ENCODE measurements at regions not wholly inside any gene's neighbourhood (a gene's known extent, or its start where the extent isn't known, plus 50 kb on each side); places are given as distances from the start of the nearest gene placed in this dataset.

DNA sequence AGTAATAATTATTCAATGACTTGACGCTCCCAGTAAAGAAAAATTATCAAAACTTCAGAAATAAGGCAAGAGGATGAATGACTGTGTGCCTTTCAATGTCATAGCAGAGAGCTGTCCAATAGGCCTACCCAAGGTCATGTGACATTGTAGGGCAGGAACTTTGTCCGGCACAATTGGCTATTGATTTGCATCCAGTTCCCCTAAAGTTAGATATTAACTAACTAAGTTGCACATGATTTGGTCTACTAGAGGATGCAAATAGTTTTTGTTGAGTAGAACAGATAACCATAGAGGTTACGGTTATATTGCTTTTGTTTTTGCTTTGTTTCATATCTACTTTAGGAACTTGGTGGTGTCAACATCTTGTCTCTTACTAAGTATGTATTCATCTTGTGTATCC is 127.9 kb upstream of the PFN2 start:
- DNase-seq (ENCODE audit: low read depth in 2 of 2), result no peak

- no peak for DNase-seq (ENCODE audit: low read depth in 2 of 2)
Observed at GRCh38 chr3:150097588-150097890, 126.8 kb upstream of the PFN2 start.

DNA sequence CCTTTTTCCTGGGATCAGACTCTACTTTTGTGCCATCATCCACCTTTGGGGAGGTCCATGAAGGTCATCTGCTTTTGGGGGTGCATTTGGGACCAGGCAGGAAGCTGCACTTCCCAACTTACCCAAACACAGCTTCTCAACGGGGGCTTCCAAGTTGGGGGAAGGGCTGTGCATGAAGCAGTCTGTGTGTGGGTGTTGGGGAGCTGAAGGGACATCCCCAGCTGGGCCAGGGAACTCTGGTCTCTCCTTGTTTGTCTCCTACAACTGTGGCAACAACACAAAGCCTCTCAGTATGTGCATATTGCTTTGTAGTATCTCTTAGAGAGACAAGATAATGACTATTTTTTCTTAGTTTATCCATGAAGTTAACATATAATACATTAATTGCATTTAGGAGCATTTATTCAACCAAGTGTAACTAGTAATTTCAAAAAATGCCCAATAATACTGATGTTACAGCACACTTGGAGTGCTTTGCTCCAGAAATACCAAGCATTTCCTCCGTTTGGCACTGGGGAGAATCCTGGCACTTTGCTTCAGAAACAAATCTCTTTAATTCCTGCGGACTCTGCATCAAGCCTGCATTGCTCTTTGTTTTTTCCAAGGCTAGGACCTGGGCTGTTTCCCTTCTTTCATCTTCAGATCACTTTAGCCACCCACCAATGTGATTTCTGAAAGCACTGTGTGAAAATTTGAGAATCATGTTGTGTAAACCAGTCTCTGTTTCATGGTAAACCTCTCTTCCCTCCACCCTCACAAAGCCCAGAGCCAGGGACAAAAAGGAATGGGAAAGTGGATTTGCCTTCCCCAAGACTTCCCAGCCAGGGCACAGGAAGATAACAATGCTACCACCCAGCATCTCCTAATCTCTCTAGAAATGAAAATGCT is 126.2 kb upstream of the PFN2 start:
- no peak for DNase-seq (ENCODE audit: low read depth in 2 of 2)

GRCh38 chr3:150094150-150094933 is 123.6 kb upstream of the PFN2 start:
- DNase-seq (ENCODE audit: low read depth in 2 of 2), result peak in 1 of 2 donors; percentile 15

DNA sequence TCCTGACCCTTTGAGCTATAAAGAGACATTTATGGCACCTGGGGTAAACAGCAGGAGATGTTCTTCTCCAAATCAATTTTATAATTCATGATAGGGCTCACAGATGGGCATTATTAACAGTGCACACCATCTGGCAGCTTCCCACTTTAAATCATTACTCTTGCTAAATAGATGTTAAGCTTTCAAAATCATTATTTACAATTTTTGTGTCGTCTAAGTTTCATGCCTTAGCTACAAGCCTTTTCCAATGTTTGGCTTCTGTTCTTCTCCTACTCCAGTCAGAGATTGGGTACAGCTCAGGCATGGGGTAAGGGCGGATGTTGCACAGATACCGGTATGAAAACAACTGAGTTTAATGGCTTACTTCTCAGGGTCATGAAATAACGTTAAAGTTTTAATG is 120.9 kb upstream of the PFN2 start:
- no peak for DNase-seq (ENCODE audit: low read depth in 2 of 2)

DNA sequence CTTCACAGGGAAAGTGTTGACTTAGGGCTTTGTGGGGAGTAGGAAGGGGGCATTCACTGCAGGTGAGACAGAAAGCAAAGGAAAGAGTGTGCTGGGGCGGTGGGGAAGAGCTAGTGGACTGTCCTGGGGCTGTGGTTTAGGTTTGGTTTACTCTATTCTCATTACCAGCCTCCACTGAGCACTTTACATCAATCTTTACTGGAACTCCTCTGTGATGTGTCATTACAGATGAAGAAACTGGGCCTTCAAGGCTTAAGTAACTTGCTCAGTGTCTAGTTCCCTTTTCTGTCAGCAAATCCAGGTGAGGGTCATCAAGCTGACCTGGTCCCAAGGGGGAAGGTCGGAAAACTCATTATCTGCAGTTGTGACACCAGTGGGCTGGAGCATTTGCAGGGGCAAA is 120.2 kb upstream of the PFN2 start:
- DNase-seq (ENCODE audit: low read depth in 2 of 2), result no peak

GRCh38 chr3:150090006-150090405 is 119.3 kb upstream of the PFN2 start:
- no peak for DNase-seq (ENCODE audit: low read depth in 2 of 2)

DNA sequence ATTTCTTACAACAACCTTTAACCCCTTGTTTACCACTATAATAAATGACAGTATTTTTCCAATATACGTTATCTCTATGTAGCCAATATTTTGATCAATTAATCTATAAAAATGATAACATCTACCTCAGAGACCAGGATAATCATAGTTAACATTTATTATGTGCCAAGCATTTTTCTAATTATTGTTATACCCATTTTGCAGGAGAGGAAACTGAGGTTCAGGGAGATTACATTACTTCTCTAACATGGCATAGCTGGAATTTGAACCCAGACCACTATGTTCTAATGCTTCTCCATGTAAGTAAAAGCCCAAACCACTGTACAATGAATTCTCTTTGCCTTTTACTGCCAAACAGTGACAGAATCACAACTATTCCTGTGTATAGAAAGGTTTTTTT is 113.4 kb upstream of the PFN2 start:
- DNase-seq (ENCODE audit: low read depth in 2 of 2), result no peak

DNA sequence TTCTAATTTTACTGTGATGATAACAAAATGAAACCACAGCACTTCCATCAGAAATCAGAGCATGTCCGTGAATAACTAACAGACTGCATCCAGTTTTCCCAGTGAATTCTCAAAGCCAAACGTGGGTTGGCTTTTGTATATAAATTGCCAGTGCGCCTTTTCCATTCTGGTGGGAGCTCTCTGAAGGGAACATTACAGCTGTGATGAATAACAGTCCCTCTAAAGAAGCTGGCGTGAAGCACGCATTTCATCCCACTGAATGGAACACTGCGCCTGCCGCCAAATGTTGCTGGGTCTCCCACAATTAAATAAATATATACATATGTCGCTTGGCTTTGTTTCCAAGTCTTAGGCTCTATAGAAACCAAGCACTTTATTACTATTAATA is 113.0 kb upstream of the PFN2 start:
- DNase-seq (ENCODE audit: low read depth in 2 of 2), result no peak

DNA sequence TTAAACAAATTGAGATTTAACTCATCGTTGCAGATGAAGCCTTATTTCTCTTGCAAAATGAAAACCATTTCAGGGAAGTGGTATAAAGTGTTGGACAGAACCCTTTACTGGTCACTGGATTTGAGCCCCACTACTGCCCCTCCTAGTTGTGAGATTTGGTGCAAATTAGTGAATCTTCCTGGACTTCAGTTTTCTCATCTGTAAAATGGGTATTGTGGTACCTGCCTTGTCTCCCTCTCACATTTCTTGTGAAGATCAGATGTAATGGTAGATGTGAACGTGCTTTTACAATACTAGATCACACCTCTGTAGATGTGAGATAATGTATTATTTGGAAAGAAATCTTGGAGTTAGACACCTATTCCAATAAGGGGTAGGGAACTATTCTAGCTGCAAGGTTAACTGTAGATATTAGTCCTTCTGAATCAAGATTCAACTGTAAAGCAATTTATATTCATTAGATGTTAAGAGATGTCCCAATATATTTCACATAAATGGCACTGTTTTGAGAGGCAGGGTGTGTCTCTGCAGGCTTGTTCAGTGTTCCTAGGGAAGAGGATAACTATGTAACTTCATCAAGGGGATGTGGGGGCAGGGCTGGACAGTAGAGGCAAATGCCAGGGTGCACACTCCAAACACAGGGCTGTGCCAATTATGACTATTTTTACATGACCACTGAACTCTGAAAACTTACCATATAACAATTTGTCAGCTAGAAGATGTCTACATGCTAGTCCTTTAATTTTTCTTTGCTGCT is 112.4 kb upstream of the PFN2 start:
- DNase-seq (ENCODE audit: low read depth in 2 of 2), result no peak

GRCh38 chr3:150081084-150081483 is 110.4 kb upstream of the PFN2 start:
- DNase-seq (ENCODE audit: low read depth in 2 of 2), result no peak

DNA sequence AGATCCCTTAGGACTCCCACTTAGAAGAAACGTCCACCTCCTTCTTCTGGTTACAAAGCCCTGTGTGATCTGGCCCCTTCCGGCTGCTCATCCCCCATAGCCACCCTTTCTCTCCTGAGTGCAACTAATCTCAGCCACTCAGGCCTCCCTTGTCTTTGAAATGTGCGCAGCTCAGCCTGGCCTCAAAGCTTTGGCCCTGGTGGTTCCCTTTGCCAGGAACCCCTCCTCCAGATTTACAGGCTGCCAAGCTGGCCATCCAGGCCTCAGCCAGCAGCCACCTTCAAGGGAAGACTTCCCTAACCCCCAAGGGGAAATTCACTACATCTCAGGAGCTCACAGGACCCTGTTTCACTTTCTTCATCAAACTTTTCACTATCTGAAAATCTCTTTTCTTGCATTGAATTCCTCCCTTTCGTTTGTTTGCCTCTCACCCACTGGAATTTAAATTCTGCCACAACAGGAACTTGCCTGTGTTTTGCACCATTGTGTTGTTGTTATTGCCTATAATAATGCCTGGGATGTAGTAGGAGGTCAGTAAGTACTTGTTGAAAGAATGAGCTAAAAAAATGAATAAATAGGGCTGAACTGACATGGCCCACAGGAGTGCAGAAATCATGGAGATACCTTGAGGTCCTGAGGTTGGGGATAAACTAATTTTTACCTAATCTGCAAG is 109.5 kb upstream of the PFN2 start:
- DNase-seq (ENCODE audit: low read depth in 2 of 2), result no peak

- DNase-seq (ENCODE audit: low read depth in 2 of 2), result no peak
Observed at GRCh38 chr3:150079029-150079739, 108.5 kb upstream of the PFN2 start.

GRCh38 chr3:150077581-150078247 is 107.0 kb upstream of the PFN2 start:
- no peak for DNase-seq (ENCODE audit: low read depth in 2 of 2)

DNA sequence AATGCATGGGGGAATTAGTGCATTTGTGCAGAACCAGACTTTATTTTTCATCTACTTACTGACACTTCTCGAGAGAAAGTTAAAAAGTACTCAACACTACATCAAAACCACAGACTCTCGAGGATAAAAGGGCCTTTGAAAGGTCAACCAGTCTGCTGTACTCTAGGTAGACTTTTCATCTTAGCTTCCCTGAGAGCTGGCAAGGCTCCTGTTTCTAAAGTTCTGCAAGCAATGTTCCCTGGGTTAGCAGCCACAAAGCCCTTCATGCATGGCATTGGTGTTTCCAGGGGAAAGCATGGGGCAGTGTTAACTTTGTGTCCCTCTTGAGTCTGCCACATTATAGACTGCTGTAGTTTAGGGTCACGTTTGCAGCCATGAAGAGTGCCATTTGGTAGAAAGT is 106.4 kb upstream of the PFN2 start:
- no peak for DNase-seq (ENCODE audit: low read depth in 2 of 2)

DNA sequence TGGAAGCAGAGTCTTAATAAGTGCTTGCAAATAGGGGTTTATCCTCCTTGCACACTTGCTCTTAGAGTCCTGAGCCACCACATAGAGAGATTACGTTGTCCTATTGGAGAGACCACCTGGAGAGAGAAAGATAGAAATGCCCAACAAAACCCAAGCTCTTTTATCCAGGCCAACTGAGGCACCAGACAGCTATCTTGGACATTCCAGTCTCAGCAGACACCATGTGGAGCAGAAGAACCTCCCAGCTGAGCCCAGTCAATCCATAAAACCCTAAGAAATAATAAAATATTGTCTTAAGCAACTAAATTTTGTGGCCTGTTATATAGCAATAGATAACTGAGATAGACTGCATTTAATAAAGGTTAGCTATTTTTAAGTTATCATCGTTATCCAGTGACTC is 105.7 kb upstream of the PFN2 start:
- no peak for DNase-seq (ENCODE audit: low read depth in 2 of 2)

DNA sequence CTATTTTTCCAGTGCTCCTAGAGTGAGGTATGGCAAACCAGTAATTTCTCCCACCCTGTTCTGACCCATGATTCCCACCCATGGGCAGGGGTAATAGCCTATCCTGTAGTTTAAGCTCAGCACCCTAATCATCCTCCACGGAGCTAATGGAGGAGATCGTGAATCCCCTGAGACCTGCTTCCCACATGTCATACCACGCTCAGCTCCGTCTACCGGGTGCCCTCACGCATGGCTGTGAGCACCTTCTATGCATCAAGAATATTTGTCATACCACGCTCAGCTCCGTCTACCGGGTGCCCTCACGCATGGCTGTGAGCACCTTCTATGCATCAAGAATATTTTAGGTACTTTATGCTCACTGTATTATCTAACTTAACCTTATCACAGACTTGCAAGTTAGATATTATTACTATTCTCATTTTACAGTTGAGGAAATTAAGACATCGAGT is 104.7 kb upstream of the PFN2 start:
- DNase-seq (ENCODE audit: low read depth in 2 of 2), result no peak

DNA sequence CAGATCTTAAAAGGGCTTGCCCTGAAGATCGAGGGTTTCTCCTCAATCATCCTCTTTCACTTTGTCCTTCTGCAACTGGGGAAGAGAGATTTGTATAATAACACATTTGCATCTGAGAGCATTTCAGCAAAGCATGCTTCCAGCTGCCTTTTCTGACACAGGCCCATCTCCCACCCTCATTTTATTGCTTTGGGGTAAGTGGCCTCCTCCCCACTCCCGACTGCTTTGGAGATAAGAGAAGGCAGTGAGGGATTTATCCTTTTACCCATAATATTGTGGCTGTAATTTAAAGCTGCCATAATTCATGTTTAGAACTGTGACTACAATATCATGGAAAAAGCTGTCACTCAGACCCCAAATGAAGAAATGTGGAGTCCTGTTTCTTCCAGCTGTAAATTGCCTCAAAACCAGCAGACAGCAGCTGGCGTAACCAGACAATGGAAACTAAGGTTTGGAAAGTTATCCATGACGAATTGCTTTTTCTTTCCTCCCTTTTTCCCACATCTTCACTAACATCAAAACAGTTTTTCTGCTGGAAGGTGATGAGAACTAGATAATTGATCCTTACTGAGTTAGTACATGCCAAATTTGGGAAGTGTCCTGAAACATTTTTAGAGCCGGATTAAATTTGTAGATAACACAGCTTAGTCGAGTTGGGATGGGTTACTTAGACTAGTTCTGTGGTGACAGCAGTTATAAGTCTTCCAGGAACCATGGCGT is 104.2 kb upstream of the PFN2 start:
- DNase-seq (ENCODE audit: low read depth in 2 of 2), result no peak

DNA sequence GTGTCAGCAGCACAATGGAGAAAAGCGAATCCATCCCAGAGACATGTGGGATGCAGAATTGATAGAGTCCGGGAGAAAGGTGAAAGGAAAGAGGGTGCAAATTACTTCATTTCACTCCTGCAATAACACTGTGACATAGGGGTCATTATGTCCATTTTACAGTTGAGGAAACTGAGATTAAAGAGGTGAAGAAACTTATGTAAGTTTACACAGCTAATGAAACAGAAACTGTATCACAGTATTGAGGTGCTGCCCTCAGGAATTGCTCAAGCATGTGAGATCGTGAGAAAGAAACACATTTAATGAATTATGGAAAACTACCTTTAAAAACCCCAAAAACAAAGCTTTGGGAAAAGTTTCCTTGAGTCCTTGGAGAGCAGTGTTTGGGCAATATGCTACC is 103.6 kb upstream of the PFN2 start:
- DNase-seq (ENCODE audit: low read depth in 2 of 2), result no peak

DNA sequence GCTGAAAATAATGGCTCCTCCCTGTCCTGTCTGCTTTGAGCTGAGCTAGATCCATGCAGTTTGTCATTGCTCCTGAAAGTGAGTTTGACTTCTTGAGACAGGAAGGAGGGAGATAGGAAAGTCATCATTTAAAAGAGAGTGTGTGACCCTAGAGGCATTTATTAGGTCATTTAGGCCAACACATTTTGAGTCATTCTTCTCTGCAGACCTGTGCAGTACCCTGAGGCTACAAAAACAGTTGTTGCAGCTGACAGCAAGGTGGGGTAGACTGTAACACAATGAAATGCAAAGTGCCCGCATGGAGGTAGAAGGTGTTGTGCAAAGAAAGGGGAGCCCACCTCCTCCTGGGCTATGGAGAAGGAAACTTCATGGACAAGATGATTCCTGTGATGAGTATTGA is 102.8 kb upstream of the PFN2 start:
- DNase-seq (ENCODE audit: low read depth in 2 of 2), result no peak
